NCI-H1092 (cell line): ENCODE measurements at regions not wholly inside any gene's neighbourhood (a gene's known extent, or its start where the extent isn't known, plus 50 kb on each side); places are given as distances from the start of the nearest gene placed in this dataset.

ENCODE experiments used
- DNase-seq: peaks from one replicate; lab custom pipeline; 2025; lab: John Stamatoyannopoulos, UW

- DNase-seq, result no peak
Measured at GRCh38 chr12:107474099-107474498, 211.5 kb upstream of the PWP1 start.

GRCh38 chr12:107474639-107475539, 210.7 kb upstream of the PWP1 start:
- DNase-seq, result no peak

DNA sequence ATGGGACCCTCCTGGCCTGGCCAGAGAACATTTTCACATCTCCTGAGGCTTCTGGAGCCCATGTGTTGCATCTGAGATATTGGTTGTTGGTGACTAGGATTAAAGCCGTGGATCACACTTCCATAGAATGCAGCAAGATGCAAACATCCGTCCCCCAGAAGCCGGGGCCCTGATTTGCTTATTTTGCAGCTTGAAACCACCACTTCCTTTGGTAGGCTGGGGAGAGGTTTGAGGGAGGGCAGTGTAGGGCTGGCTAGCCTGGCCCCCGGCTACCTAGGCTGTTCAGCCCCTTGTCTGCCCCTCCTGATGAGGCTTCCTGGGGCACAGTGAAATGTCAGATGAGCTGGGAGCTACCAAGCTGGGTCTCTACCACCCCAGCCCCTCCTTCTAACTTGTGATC, 209.7 kb upstream of the PWP1 start:
- no peak for DNase-seq

- no peak for DNase-seq
Measured at GRCh38 chr12:107477018-107477417, 208.6 kb upstream of the PWP1 start.

DNA sequence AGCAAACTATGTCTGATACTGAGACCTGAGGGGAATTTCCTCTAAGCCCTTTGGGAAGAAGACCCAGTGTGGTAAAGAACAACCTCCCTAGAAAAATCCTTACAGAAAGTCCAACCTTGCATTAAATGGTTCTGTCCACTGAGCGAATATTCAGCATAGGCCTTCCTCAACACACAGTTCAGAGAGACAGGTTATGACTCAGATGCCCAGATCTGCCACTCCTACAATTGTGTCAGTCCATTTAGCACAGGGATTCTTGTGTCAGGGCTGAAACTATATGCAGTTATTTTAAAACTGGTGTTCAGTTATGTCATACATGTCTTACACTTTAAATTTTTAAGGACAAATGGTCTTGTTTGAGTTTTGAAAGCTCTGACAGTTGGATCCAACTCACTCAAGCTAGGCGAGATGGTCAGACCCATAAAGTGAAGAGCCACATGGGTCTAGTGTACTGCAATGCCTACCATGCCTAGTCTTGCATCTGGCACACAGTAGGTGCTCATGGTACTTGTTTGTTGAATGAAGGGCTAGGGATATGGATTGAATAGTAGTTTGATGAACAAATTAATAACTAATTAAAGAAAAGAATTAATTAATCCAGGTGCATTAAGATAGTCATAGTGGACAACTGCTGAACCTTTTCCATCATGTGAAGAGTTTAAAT, 207.5 kb upstream of the PWP1 start:
- DNase-seq, result no peak

DNA sequence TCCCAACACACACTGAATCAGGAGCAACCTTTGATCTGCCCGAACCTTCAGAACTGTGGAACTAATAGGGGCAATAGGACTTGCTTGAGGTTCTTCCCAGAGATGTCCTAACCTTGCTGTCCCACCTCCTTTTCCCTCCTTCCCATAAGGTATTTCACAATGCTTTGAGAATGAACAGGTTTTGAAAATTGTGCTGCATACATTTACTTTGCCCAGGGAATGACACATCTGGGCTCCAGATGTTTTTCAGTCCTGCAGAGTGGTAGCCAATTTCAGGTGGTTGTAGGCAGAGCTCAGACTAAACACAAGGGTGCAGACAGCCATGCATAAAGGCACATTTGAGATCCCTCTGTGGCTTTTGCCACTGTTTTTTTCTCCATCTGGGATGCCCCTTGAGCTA, 206.7 kb upstream of the PWP1 start:
- DNase-seq, result no peak

- no peak for DNase-seq
Measured at GRCh38 chr12:107480836-107481608, 204.6 kb upstream of the PWP1 start.

- no peak for DNase-seq
Measured at GRCh38 chr12:107484230-107484629, 201.4 kb upstream of the PWP1 start.

- no peak for DNase-seq
Measured at GRCh38 chr12:107484941-107485340, 200.7 kb upstream of the PWP1 start.

- no peak for DNase-seq
Measured at GRCh38 chr12:107485731-107486130, 199.9 kb upstream of the PWP1 start.

- DNase-seq, result no peak
Measured at GRCh38 chr12:107486140-107486892, 199.3 kb upstream of the PWP1 start.

DNA sequence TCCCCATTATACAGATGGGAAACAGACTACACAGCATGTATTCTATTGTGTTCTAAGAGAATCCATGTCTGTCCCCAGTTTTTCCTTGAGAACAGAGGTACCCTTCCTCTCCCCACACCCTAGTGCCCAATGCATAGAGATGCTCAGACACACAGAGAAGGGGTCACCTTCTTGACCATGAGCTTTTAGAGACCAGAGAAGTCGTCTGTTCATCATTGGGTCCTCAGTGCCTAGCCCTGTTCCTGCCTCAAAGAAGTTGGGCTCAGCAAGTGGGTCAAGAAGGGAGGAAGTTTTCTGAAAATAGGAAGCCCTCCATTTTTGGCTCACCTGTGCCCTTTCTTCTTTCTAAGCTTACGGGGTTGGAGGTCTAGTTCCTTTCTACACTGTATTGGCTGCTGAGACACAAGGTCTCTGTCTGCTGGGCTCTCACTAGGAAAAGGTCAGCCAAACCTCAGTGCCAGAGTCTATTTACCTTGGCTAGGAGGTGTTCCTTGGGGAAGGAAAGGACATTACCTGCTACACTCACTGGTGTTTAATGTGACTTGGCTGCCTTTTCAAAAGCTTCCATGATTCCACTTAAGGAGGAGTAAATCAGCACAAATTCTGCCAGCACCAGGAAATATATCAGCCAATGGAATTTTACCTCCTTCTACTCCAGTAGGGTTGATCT, 198.5 kb upstream of the PWP1 start:
- no peak for DNase-seq

DNA sequence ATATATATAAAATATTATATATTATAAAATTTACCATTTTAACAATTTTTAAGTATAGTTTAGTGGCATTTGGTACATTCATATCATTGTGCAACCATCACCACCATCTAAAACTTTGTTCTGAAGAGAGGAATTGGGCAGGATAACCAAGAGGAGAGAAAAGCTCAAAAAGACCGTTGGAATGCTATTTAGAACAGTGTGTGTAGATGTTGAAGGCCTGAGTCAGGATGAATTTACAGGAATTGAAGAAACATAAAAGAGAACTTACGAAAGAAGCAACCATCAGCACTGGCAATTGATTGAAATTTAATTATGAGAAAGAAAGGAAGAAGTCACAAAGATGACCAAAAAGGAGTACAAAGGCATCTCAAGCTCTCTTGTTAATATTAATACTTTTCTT, 196.9 kb upstream of the PWP1 start:
- no peak for DNase-seq

DNA sequence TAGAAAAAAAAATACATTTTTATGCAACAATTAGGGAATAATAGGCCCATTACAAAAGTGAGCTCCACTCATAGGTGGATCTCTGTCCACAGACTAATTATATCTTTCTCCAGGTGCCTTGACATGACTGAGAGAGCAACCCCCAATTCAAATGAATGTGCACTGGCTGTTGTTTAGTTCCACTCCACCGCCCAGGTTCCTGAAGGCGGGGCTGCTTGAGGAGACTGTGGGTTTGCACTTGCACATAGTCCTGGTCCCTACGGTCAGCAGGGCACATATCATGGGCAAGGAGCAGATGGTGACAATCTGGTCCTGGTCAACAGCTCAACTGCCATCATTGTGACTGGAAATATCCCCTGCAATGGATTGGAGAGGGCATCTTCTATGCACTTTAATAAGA, 195.6 kb upstream of the PWP1 start:
- DNase-seq, result no peak

- no peak for DNase-seq
Measured at GRCh38 chr12:107491856-107492255, 193.7 kb upstream of the PWP1 start.

DNA sequence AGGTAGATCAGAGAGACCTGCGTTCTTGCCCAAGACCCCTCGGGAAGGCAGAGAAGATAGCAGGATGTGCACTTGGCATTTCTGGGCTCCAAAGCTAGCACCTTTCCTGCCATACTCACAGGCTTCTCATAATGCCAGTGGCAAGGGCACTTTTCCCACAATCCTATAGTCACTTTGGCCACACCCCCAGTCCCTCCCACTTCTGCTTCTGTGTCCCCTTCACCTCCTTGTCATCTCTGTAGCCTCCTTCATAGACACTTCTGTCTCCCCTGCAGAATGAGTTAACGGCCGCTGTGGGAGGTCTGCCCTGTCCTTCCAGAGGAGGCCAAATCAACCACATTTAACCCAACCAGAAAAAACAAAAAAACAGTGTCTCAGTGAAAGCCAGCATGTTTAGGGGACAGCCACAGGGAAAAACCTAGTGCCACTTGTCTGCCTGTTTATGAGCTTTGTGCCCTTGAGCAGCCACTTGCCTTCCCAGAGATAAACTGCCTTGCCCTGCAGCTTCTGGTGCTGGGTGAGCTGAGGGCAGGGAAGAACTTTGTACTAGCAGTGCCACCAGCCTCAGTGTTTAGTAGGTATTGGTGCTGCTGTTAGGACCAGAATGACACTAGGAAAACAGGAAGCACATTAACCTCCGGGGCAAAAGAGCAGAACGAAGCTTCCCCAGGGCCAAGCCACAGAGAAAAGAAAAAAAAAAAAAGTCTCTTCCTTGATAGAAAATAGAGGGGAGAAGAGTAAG, 193.0 kb upstream of the PWP1 start:
- no peak for DNase-seq

DNA sequence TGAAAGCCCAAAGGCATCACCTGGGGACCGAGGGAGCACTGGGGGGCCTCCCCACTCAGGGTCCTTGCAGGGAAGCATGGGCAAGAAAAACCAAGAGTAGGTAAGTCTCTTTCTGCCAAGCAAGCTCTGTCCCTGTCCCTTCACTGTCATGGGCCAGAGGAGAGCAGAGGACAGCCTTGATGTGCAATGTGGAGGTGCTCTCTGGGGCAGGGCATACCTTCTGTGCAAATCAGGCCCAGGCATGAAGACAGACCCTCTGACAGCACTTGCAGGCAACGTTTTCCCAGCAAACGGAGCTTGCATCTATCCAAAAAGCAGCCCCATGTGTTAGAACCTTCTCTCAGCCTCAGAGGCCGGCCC, 192.5 kb upstream of the PWP1 start:
- no peak for DNase-seq

- no peak for DNase-seq
Measured at GRCh38 chr12:107493666-107494065, 191.9 kb upstream of the PWP1 start.

DNA sequence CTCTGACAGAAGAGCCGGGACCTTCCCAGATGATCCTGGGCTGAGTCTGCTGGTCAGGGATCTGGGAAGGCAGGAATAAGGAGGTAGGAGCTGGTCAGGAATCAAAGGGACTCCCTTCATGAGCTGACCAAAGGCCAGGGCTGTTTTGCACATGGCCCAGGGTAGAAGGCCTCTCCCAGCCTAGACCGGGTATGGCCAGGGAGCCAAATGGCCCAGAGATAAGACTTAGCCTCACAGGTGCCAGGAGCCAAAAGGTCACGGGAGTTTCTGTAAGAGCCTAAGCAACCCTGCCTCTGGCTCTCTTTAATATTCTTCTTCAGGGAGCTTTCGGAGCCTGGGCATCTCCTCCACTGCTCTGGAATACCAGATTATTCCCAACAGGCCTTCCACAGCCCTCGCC, 191.3 kb upstream of the PWP1 start:
- DNase-seq, result no peak

GRCh38 chr12:107495604-107496003, 190.0 kb upstream of the PWP1 start:
- DNase-seq, result no peak

DNA sequence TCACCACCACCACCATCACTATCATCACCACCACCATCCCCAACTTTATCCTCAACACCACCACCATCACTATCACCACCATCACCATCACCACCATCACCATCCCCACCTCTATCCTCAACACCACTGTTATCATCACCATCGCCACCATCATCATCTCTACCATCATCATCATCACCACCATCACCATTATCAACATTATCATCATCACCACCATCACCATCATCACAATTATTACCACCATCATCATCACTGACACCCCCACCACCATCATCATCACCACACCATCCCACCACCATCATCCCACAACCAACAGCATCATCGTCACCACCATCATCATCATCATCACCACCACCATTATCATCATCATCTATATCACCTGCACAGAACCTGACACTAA, 188.4 kb upstream of the PWP1 start:
- no peak for DNase-seq
